ENCODE measurements at regions not wholly inside any gene's neighbourhood (a gene's known extent, or its start where the extent isn't known, plus 50 kb on each side); places are given as distances from the start of the nearest gene placed in this dataset.

DNA sequence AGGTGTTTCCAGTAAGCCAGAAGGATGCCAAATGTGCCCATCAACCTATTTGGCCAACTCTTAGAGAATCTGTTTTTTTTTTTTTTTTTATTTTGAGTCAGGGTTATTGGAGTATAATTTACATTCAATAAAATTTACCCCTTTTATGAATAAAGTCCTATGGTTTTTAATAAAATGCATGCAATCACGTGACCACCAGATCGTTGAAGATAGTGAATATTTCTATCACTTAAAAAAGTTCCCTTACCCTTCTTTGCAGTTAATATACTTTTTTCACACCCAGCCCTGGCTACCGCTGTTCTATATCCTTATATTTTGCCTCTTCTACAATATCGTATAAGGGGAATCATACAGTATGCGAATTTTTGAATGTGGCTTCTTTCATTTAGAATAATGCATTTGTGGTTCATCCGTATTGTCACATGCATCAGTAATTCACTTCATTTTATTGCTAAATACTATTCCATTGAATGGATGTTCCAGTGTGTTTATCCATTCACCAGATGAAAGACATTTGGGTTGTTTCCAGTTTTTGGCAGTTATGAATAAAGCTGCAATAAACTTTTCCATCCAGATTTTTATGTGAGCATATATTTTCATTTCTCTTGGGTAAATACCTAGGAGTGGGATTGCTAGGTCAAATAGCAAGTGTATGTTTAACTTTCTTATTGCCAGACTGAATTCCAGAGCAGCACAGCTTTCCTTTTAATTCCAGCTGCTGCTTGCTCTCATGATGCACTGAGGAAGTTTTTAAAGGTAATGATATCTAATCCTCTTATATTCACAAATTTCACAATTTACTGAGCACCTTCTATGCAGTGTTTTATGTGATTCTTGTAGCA lies 156.3 kb upstream of the NT5C1B start:
- peak; percentile 25 for DNase-seq (ENCODE audit: low read depth)
- TF ChIP-seq, protein P1, sequence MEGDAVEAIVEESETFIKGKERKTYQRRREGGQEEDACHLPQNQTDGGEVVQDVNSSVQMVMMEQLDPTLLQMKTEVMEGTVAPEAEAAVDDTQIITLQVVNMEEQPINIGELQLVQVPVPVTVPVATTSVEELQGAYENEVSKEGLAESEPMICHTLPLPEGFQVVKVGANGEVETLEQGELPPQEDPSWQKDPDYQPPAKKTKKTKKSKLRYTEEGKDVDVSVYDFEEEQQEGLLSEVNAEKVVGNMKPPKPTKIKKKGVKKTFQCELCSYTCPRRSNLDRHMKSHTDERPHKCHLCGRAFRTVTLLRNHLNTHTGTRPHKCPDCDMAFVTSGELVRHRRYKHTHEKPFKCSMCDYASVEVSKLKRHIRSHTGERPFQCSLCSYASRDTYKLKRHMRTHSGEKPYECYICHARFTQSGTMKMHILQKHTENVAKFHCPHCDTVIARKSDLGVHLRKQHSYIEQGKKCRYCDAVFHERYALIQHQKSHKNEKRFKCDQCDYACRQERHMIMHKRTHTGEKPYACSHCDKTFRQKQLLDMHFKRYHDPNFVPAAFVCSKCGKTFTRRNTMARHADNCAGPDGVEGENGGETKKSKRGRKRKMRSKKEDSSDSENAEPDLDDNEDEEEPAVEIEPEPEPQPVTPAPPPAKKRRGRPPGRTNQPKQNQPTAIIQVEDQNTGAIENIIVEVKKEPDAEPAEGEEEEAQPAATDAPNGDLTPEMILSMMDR (IDR thresholded peaks at IDR 0.05; ENCODE audit: insufficient read depth, low read depth, low read length), result no peak
- no peak overlapping the region for H3K4me3 ChIP-seq (ENCODE audit: low read depth, low read length)

DNA sequence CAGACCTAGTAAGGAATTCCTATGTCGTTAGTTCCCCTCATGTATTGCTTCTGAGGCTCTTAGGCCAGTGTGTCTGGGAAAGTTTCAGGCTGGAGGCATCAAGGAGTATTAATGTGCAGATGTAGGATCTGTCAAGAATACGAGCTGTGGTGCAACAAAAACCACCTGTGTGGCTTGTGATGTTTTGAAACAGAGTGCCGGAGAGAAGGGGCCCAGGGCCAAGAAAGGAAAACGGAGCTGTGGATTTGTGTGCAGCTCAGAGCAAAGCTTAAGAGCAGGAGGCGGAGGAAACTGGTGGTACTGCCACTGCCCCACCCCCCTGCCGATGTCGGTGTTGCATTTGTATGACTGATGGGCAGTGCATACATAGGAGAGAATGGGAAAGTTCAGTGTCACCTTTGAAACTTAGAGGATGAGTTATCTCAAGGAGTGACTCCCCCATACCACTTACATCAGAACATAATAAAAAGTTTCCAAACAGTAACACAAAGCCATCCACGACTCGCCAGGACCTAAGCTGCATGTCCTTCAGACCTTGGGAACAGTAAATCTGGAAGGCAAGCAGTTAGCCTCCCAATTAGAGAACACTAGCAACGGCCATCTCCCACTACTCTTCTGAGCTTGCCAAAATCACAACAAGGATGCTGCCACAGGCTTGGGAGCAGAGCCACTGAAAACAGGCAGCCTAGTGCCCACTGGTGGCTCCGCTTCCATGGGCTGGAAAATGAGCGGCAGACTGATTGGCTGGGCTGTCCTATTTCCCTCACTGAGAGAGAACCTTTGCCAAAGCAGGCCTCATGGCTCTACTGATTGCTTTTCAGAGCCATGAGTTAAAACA lies 152.7 kb upstream of the NT5C1B start:
- peak; percentile 97 for DNase-seq (ENCODE audit: low read depth)
- TF ChIP-seq, protein P1 (IDR thresholded peaks at IDR 0.05; ENCODE audit: insufficient read depth, low read depth, low read length), result peak; percentile 30
- no peak overlapping the region for H3K4me3 ChIP-seq (ENCODE audit: low read depth, low read length)

DNA sequence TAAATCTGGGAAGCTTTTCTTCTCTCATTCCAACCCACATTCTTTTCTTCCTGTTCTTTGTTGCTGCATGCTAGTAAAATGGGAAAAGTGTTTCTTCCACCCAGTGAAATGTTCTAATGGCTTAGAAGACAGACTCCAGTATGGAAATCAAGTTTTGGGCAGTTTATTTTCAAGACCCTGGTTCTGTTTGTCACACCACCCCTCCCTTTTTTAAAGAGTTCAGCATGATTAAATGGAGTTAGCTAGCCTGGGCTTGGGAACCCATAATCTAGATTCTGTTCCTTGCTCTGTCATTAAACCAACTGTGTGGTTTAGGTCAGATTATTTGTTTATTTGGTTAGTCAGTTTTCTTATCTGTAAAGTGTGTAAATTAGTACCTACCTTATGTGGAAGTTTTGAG lies 151.8 kb upstream of the NT5C1B start:
- TF ChIP-seq, protein P1 (IDR thresholded peaks at IDR 0.05; ENCODE audit: insufficient read depth, low read depth, low read length), result no peak
- no peak overlapping the region for H3K4me3 ChIP-seq (ENCODE audit: low read depth, low read length)
- DNase-seq (ENCODE audit: low read depth), result peak; percentile 48

DNA sequence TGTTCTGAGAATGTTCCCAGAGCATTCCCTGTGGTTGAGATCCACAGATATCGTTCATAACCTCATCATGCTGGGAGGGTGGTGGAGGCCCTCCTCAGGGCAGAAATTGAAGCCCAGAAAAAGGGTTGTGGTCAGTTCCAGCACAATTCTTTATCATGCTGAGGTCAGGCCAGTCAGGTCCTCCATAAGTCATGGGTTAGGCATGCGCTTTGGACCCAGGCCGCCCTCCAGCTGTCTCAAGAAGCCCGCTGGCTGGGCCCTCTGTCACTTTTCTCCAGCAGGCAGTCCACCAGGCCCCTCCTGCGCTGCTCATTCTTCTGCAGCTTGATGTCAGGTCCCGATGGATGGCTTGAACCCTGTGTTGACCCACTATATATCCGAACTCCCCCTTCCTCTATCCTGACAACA lies 151.1 kb upstream of the NT5C1B start:
- peak; percentile 95 for DNase-seq (ENCODE audit: low read depth)
- TF ChIP-seq, protein P1 (IDR thresholded peaks at IDR 0.05; ENCODE audit: insufficient read depth, low read depth, low read length), result no peak
- no peak overlapping the region for H3K4me3 ChIP-seq (ENCODE audit: low read depth, low read length)

DNA sequence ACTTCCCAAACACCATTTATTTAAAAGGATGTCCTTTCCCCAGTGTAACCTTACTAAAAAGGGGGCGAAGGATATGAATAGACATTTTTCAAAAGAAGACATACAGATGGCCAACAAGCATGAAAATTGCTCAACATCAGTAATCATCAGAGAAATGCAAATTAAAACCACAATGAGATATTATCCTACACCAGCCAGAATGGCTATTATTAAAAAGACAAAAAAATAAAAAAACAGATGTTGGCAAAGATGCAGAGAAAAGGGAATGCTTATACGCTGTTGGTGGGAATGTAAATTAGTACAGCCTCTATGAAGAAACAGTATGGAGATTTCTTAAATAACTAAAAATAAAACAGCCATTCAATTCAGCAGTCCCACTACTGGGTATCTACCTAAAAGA lies 142.3 kb upstream of the NT5C1B start:
- DNase-seq (ENCODE audit: low read depth), result no peak
- TF ChIP-seq, protein P1 (IDR thresholded peaks at IDR 0.05; ENCODE audit: insufficient read depth, low read depth, low read length), result no peak
- H3K4me3 ChIP-seq (ENCODE audit: low read depth, low read length), result no peak overlapping the region

DNA sequence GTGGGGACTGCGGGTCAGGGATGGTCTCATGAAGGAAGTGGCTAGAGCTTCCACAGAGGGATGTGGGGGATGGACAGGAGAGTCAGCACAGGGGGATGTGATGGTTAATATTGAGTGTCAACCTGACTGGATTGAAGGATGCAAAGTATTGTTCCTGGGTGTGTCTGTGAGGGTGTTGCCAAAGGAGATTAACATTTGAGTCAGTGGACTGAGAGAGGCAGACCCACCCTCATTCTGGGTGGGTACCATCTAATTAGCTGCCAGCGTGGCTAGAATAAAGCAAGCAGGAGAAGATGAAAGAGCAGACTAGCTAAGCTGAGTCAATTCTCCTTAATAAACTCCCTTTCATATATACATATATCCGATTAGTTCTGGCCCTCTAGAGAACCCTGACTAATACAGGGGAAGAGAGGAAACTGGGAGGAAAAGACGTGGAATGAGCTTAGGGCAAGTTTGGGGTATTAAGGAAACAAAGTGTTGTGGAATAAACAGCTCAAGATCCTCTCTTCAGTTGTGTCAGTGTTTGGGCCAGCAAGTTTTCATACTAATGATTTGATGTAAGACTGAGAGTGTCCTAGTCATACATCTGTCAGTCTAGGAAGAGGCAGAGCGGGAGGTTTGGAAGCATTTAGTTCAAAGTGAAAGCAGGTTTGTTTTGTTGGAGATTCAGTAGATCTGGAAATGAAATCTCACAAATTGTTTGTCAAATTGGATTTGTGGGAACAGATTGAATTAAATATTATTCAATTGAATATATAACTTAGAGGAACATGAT lies 135.2 kb upstream of the NT5C1B start:
- TF ChIP-seq, protein P1 (IDR thresholded peaks at IDR 0.05; ENCODE audit: insufficient read depth, low read depth, low read length), result no peak
- H3K4me3 ChIP-seq (ENCODE audit: low read depth, low read length), result no peak overlapping the region
- DNase-seq (ENCODE audit: low read depth), result no peak

Measured in fibroblast of villous mesenchyme (primary cell).